Renal cortex interstitium (tissue), 11 donors: ENCODE measurements at regions not wholly inside any gene's neighbourhood (a gene's known extent, or its start where the extent isn't known, plus 50 kb on each side); places are given as distances from the start of the nearest gene placed in this dataset.

ENCODE experiments used
- DNase-seq, 11 donors: peaks; one replicate each; pipeline ENCODE4 v3.0.0-alpha.2; 2013; ENCODE audit warnings: low read depth in 9 of 11, low spot score in 4 of 11; ENCODE audit errors: extremely low read depth in 1 of 11

GRCh38 chr5:155952486-155953089 lies 374.4 kb upstream of the SGCD start:
- DNase-seq, result no peak

- no peak for DNase-seq
These were observed 373.6 kb upstream of the SGCD start for GRCh38 chr5:155953335-155953734.

GRCh38 chr5:155954701-155955445 lies 372.1 kb upstream of the SGCD start:
- DNase-seq, result no peak

- DNase-seq, result no peak
These were observed 369.1 kb upstream of the SGCD start for GRCh38 chr5:155957884-155958283.

- DNase-seq, result no peak
These were observed 367.9 kb upstream of the SGCD start for GRCh38 chr5:155959082-155959481.

- DNase-seq, result no peak
These were observed 366.8 kb upstream of the SGCD start for GRCh38 chr5:155960177-155960576.

- no peak for DNase-seq
These were observed 357.4 kb upstream of the SGCD start for GRCh38 chr5:155969537-155969936.

- no peak for DNase-seq
These were observed 352.6 kb upstream of the SGCD start for GRCh38 chr5:155974369-155974768.

- no peak for DNase-seq
These were observed 348.1 kb upstream of the SGCD start for GRCh38 chr5:155978850-155979249.

GRCh38 chr5:155982354-155982753 lies 344.6 kb upstream of the SGCD start:
- no peak for DNase-seq

- no peak for DNase-seq
These were observed 343.0 kb upstream of the SGCD start for GRCh38 chr5:155983954-155984353.

- DNase-seq, result no peak
These were observed 339.6 kb upstream of the SGCD start for GRCh38 chr5:155987265-155987810.

GRCh38 chr5:155989879-155990278 lies 337.1 kb upstream of the SGCD start:
- DNase-seq, result no peak

- no peak for DNase-seq
These were observed 330.8 kb upstream of the SGCD start for GRCh38 chr5:155996123-155996522.

GRCh38 chr5:155998257-155998656 lies 328.7 kb upstream of the SGCD start:
- DNase-seq, result no peak

- DNase-seq, result no peak
These were observed 326.8 kb upstream of the SGCD start for GRCh38 chr5:156000115-156000514.

GRCh38 chr5:156004754-156005153 lies 322.2 kb upstream of the SGCD start:
- DNase-seq, result no peak

GRCh38 chr5:156006026-156006647 lies 320.8 kb upstream of the SGCD start:
- DNase-seq, result no peak

GRCh38 chr5:156008844-156009243 lies 318.1 kb upstream of the SGCD start:
- no peak for DNase-seq

GRCh38 chr5:156009583-156009982 lies 317.4 kb upstream of the SGCD start:
- DNase-seq, result no peak
